Activated T-helper 17 cell treated with anti-CD3 and anti-CD28 coated beads, Interleukin-2, amount 50 U/mL, for 72 hours (primary cell): ENCODE measurements at regions not wholly inside any gene's neighbourhood (a gene's known extent, or its start where the extent isn't known, plus 50 kb on each side); places are given as distances from the start of the nearest gene placed in this dataset.

ENCODE experiments used
- ATAC-seq: fragments of 150-1000 bp; cut with Tn5 transposase; replicated peaks from 2 replicates; pipeline ENCODE4 v1.10.0; 2021; ENCODE audit warnings: mild to moderate bottlenecking, moderate library complexity
- H3K27ac Mint-ChIP-seq: one replicate; pipeline ENCODE4 v1.8.0; 2022; ENCODE audit warnings: mixed read lengths
- H3K27me3 Mint-ChIP-seq: one replicate; pipeline ENCODE4 v1.8.0; 2022; ENCODE audit warnings: mixed read lengths
- H3K36me3 Mint-ChIP-seq: one replicate; pipeline ENCODE4 v1.8.0; 2022; ENCODE audit warnings: low read depth, mild to moderate bottlenecking, mixed read lengths
- H3K4me1 Mint-ChIP-seq: one replicate; pipeline ENCODE4 v1.8.0; 2022; ENCODE audit warnings: mixed read lengths
- H3K4me3 Mint-ChIP-seq: one replicate; pipeline ENCODE4 v1.8.0; 2022; ENCODE audit warnings: mild to moderate bottlenecking, mixed read lengths
- H3K9me3 Mint-ChIP-seq: one replicate; pipeline ENCODE4 v1.8.0; 2022; ENCODE audit warnings: mixed read lengths

DNA sequence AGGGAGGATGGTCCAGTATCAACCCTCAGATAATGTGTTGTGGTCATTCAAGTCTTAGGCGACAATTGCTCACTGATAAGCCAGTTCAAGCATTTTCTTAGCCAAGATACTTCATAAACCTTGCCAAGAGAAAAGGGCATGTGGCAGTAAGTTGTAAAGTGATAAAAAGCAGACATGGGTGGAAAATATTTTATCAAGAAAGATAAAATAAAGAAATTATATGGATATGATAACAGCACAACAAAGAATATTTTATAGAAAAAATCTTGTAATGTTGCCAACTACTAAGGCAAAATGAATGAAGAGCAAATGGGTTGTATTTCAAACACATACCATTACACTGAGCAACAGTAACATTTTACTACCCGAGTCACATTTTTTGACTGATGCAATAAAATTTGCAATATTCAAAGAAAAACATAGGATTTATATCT is 217.4 kb upstream of the PITX2 start:
- no peak for ATAC-seq
- H3K27ac Mint-ChIP-seq: no peak overlapping the region
- peaks cover 3% of the 10 kb centered on the region for H3K9me3 Mint-ChIP-seq
- H3K4me1 Mint-ChIP-seq: no peaks in the 10 kb centered on the region
- no peak overlapping the region for H3K4me3 Mint-ChIP-seq
- H3K27me3 Mint-ChIP-seq: no peaks in the 10 kb centered on the region
- H3K36me3 Mint-ChIP-seq: no peaks in the 10 kb centered on the region

DNA sequence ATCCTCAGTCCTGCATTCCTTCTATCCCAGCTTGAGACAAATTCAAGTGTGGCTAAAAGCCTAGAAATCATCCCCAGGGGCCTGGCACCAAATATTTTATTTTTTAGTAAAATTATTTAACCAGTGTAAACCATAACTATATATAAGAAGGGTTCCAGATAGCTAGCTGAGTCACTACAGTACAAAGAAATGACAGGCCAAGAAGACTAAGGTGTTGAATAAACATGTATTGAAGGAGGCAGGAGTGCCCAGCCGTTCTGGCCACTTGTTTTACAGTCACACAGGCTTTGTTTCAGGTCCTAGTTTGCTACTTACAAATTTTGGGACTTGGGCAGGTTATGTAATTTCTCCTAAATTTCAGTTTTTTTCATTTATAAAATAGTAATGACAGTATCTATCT is 225.9 kb upstream of the PITX2 start:
- H3K27ac Mint-ChIP-seq: no peak overlapping the region
- H3K4me3 Mint-ChIP-seq: no peak overlapping the region
- no peak for ATAC-seq
- H3K36me3 Mint-ChIP-seq: no peaks in the 10 kb centered on the region
- peaks cover 3% of the 10 kb centered on the region for H3K9me3 Mint-ChIP-seq
- no peaks in the 10 kb centered on the region for H3K27me3 Mint-ChIP-seq
- H3K4me1 Mint-ChIP-seq: no peaks in the 10 kb centered on the region

DNA sequence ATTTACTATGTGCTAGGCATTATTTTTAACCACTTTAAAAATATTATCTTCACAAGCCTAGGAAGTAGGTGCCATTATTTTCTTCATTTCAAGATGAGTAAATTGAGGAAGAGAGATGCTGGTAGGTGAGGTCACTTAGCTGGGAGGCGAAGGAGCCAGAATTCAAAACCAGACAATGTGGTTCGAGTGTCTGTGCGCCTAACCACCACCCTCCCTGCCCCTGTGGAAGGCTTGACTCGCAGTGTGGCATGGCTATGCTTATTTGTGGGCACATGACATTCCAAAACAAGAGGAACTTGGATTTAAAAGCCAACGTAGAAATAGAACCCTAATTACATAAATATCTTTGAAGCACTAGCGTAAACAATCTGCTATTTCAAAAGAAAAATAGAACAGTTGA is 226.6 kb upstream of the PITX2 start:
- H3K9me3 Mint-ChIP-seq: peaks cover 2% of the 10 kb centered on the region

DNA sequence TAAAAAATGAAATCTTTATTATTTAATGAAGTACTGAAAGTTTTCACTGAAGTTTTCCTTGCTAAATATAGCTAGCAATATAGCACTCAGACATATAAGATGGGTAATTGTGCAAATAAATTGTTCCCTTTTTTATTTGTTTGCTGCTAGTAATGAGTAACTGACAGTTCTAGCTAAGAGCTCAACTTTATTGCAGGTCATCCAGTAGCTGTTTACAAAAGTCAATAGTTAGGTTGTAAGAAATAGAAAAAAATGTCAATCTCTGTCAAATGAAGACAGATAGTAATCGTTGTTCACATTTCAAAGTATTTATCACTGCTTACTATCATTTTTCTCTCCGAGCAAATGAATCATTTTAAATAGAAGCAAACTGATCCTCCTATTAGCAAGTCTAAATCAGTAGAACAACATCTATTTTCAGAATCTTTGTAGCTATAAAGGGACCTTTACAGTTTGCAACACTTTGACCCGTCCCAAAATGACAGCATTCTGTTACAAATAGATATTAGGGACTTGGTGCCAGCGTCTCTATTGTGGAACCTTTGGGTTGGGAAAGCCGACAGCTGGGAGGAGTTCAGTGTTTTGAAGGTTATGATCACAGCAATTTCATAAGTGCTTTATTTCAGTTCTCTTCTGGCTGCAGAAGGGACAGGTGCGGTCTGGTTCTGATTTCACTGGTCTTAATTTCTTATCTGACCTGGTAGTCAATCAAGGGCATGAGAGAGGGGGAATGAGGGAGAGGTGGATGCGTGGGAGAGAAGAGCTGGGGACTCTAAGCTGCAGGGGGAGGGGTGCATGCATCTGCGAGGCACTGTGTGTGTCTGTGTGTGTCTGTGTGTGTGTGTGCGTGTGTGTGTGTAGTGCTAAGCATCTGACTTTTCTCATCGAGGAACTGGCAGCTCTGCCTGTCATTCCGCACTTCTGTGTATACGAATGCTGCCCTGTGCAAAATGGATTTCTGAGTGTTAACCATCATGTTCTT is 227.9 kb upstream of the PITX2 start:
- Mint-ChIP-seq H3K27ac (no peak overlapping the region), H3K9me3 (no peaks in the 10 kb centered on the region), H3K27me3 (no peaks in the 10 kb centered on the region), H3K36me3 (no peaks in the 10 kb centered on the region), H3K4me1 (no peaks in the 10 kb centered on the region), H3K4me3 (no peak overlapping the region)
- no peak for ATAC-seq

More for the DNA sequence above, 226.6 kb upstream of the PITX2 start:
- ATAC-seq: no peak
- Mint-ChIP-seq H3K27me3 (no peaks in the 10 kb centered on the region), H3K36me3 (no peaks in the 10 kb centered on the region), H3K4me1 (no peaks in the 10 kb centered on the region), H3K27ac (no peak overlapping the region), H3K4me3 (no peak overlapping the region)

DNA sequence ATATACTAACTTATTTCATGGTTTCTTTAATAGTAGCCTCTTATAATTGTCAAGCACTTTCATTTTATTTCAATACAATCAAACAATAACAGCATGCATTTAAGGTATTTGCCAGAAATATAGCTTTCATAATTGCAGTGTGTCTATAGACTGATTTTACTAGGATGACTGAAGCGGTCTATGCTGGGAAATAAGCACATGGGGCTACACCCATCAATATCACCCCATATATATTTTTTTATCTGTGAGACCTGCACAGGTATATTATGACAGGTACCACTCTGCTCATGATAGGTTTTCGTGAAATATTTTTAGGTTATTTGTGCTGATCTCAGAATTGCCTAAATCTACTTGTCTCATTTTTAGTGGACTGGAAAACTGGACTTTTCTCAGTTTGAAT is 229.1 kb upstream of the PITX2 start:
- Mint-ChIP-seq H3K9me3 (no peaks in the 10 kb centered on the region), H3K4me1 (no peaks in the 10 kb centered on the region), H3K36me3 (no peaks in the 10 kb centered on the region), H3K4me3 (no peak overlapping the region), H3K27me3 (no peaks in the 10 kb centered on the region), H3K27ac (no peak overlapping the region)
- ATAC-seq: no peak

DNA sequence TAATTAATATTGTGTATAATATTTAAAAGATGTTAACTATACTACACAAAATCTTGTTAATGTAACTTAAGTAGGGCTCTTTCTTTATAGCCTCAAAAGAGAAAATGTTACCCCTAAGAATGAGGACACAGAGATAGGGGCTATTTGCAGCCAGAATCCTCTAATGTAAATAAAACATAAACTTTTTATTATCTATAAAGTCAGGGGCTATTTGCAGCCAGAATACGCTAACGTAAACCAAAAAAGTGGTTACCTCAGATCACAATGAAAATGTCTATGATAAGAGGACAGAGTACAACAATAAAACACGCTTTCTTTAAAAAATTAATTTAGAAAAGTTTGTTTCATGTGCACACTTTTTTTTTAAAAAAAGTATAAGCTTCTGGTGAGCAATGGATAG is 229.9 kb upstream of the PITX2 start:
- Mint-ChIP-seq H3K9me3 (no peaks in the 10 kb centered on the region), H3K27ac (no peak overlapping the region), H3K4me1 (no peaks in the 10 kb centered on the region)

DNA sequence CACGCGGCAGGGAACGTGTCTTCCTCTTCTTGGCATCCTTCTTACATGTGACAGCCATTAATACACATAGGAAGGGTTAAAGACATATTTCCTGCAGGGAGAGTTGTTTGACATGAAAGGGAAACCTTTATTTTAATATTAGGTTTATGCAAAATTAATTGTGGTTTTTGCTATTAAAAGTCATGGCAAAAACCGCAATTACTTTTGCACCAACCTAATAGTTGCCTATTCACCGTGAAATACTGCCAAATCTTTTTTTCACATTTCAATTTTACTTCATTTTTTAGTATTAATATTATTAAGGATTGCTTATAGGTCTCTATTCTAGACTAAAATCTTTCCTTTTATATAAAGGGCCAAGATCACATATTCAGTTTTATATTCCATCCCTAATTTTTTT is 230.4 kb upstream of the PITX2 start:
- Mint-ChIP-seq H3K4me3 (no peak overlapping the region), H3K4me1 (no peaks in the 10 kb centered on the region), H3K27me3 (no peaks in the 10 kb centered on the region), H3K9me3 (no peaks in the 10 kb centered on the region), H3K36me3 (no peaks in the 10 kb centered on the region), H3K27ac (no peak overlapping the region)
- no peak for ATAC-seq

More for the DNA sequence above, 229.9 kb upstream of the PITX2 start:
- Mint-ChIP-seq H3K36me3 (no peaks in the 10 kb centered on the region), H3K27me3 (no peaks in the 10 kb centered on the region), H3K4me3 (no peak overlapping the region)
- ATAC-seq: no peak

DNA sequence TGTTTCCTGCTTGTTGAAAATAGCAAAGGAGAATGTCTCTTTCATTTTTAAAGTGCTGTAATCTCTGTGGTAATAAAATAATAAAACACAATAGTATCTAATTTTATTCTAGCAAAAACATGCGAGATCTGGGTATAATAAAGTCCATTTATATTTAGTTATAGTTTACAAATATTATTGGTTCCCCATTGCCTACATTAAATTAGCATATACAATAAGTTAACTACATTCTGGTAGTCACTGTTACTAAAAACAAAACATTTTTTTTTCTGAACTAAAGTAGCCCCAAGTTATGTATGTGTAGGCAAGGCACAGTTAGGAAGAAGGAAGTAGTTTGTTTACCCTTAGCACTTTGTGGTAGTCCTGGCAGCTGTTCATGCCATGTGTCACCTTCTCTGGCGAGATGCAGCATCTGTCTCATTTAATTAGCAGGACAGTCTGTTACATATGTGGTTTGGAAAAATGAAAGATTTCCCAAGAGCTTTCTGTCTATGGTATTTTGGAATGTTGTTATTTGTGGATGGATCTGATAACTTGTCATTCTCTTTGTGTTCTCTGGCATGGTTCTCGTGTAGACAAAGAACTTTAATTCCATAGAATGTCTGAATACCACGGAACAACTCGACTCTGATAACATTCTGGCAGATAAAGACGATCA is 231.3 kb upstream of the PITX2 start:
- no peaks in the 10 kb centered on the region for H3K36me3 Mint-ChIP-seq
- no peaks in the 10 kb centered on the region for H3K4me1 Mint-ChIP-seq
- no peak overlapping the region for H3K27ac Mint-ChIP-seq
- no peak overlapping the region for H3K4me3 Mint-ChIP-seq
- no peaks in the 10 kb centered on the region for H3K9me3 Mint-ChIP-seq
- ATAC-seq: peak; percentile 49
- no peaks in the 10 kb centered on the region for H3K27me3 Mint-ChIP-seq

DNA sequence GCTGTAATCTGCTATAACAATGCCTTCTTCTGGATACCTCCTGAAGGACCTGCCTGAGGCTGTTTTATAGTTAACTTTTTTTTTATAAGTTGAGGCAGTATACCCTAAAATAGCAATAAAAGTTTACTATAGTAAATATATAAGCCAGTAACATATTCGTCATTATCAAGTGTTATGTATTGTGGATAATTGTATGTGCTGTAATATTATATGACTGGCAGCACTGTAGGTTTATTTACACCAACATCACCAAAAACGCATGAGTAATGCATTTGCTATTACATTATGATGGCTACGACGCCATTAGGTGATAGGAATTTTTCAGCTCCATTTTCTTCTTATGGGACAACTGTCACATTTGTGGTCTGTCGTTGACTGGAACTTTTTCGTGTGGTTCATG is 237.2 kb upstream of the PITX2 start:
- no peak for ATAC-seq
- Mint-ChIP-seq H3K9me3 (no peaks in the 10 kb centered on the region), H3K27me3 (no peaks in the 10 kb centered on the region), H3K4me1 (no peaks in the 10 kb centered on the region), H3K27ac (no peak overlapping the region), H3K4me3 (no peak overlapping the region), H3K36me3 (no peaks in the 10 kb centered on the region)

DNA sequence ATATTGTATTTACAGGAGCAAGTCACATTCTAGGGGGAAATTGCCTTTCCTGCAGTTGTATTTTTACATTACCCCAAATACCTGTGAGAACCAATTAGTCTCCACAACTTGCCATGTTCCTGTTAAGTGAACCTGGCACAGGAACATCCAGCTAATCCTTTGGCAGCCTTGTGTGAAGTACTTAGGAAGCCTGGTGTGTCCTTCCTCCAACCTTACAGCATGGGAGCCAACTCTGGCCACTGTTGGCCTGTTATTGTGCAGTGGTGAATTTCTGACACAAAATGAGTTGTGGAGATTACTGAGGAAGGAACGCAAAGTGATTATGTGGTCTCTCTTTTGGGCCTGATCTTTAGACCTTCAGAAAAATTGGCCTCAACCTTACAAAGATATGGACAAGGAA is 238.0 kb upstream of the PITX2 start:
- no peaks in the 10 kb centered on the region for H3K36me3 Mint-ChIP-seq
- no peak overlapping the region for H3K27ac Mint-ChIP-seq
- H3K9me3 Mint-ChIP-seq: no peaks in the 10 kb centered on the region

DNA sequence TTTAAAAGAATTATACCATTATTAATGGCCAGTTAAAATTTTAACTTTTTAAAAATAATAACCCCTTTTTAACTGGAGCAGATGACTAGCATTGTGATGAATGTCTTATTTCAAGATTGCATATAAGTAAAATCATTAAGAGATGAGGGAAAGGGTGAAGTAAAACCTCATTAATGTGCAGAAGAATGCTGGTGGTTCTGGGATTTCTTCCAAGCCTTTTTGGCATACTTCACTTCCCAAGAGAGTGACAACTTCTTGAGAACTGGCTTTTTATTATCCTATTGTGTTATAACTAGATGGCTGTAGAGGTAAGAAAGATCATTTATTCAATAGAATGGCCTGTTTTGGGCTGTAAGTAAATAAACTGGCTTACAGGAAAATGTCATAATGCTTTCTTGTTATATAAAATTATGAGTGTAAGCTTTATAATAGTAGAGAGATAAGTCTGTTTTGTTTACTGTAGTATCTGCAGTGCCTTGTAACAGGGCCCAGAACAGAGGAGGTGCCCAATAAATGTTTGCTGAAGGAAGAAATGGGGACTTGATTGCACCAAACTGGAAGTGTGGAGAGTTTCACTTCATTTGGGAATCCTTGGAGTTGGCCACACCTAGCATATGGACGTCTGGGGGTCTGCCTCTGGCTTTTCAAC is 242.9 kb upstream of the PITX2 start:
- no peak for ATAC-seq
- no peak overlapping the region for H3K4me3 Mint-ChIP-seq
- no peaks in the 10 kb centered on the region for H3K9me3 Mint-ChIP-seq
- H3K36me3 Mint-ChIP-seq: no peaks in the 10 kb centered on the region
- H3K27ac Mint-ChIP-seq: no peak overlapping the region
- H3K4me1 Mint-ChIP-seq: no peaks in the 10 kb centered on the region
- H3K27me3 Mint-ChIP-seq: no peaks in the 10 kb centered on the region

More for the DNA sequence above, 238.0 kb upstream of the PITX2 start:
- no peak for ATAC-seq
- Mint-ChIP-seq H3K27me3 (no peaks in the 10 kb centered on the region), H3K4me3 (no peak overlapping the region), H3K4me1 (no peaks in the 10 kb centered on the region)

DNA sequence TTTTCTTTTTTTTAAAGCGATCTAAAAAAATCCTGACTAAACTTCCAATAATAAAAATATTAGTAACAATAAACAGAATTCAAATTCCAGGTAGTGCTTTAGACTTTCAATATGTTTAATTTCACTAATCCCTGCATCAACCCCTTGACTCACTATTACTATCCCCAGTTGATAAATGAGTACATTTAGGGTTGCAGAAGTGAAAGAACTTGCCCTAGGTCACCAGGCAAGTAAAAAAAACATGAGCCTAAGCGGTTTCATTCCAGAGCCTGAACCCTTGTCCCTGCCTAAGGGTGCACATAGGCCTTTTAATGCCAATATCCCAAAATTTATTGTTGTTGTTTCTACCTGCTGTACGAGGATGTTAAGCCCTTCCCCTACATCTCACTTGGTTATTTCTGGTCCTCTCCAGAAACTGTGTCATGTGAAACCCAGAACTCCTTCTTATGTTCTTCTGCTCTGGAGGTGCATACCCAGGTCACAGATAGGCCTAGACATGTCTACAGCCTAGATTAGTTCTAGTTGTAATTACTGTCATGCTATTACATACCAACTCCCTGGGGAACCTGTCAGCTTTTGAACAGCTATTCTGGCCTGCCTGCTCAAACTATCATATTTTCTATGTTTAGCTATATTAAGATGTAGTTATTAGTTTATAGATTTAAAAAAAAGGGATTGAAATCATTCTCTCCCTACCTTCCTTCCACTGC is 244.5 kb upstream of the PITX2 start:
- Mint-ChIP-seq H3K9me3 (no peaks in the 10 kb centered on the region), H3K4me3 (no peak overlapping the region), H3K4me1 (no peaks in the 10 kb centered on the region), H3K36me3 (no peaks in the 10 kb centered on the region), H3K27me3 (no peaks in the 10 kb centered on the region), H3K27ac (no peak overlapping the region)
- peak; percentile 18 for ATAC-seq

DNA sequence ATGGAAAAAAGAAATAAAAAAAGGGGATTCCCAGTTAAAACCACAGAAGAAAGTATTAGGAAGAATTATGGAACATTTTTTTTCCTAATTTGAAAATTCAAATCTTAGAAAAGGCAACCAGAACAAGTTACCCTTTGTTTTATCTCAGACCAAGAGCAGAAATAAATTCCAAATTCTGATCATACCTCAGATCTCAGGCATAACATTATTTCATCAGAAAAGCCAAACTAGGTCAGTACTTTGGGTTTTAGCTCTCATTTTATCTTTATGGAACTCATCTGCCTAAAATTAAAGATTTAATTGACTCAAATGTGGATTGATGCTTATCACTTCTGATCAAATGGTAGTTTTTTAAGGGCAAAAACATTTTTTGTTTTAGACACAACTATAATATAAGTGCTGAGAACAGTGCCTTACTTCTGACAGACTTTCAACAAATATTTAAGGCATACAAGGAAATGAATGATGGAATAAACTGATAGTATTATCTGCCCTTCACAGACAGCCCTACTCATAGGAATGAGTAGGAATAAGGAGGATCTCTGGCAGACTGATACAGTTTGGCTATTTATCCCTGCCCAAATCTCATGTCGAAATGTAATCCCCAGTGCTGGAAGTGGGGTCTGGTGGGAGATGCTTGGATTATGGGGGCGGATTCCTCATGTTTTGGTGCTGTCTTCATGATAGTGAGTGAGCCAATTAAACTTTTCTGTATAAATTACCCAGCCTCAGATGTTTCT is 245.3 kb upstream of the PITX2 start:
- ATAC-seq: no peak
- no peak overlapping the region for H3K27ac Mint-ChIP-seq
- no peaks in the 10 kb centered on the region for H3K9me3 Mint-ChIP-seq

DNA sequence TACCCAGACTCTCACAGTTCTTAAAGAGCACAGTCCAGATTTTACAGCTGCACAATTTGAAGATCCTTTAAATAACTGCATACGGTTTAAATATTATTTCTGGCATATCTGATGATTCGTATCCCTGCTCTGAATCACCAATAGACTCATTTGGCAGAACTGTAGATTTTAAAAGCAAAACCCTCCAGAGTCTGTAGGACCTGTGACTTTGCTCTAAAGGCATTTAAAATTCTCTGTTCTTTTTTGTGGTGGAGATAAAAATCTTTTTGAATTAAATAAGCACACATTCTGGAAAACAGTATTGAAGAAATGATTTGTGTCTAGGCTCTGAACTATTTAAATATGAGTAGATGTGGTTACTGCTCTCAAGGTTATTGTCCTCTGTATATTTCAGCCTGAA is 246.2 kb upstream of the PITX2 start:
- no peaks in the 10 kb centered on the region for H3K9me3 Mint-ChIP-seq
- H3K4me1 Mint-ChIP-seq: no peaks in the 10 kb centered on the region
- H3K27me3 Mint-ChIP-seq: no peaks in the 10 kb centered on the region
- no peak for ATAC-seq
- H3K4me3 Mint-ChIP-seq: no peak overlapping the region
- no peak overlapping the region for H3K27ac Mint-ChIP-seq
- H3K36me3 Mint-ChIP-seq: no peaks in the 10 kb centered on the region

More for the DNA sequence above, 245.3 kb upstream of the PITX2 start:
- Mint-ChIP-seq H3K36me3 (no peaks in the 10 kb centered on the region), H3K4me1 (no peaks in the 10 kb centered on the region), H3K4me3 (no peak overlapping the region), H3K27me3 (no peaks in the 10 kb centered on the region)
